ENCODE measurements at regions not wholly inside any gene's neighbourhood (a gene's known extent, or its start where the extent isn't known, plus 50 kb on each side); places are given as distances from the start of the nearest gene placed in this dataset.

DNA sequence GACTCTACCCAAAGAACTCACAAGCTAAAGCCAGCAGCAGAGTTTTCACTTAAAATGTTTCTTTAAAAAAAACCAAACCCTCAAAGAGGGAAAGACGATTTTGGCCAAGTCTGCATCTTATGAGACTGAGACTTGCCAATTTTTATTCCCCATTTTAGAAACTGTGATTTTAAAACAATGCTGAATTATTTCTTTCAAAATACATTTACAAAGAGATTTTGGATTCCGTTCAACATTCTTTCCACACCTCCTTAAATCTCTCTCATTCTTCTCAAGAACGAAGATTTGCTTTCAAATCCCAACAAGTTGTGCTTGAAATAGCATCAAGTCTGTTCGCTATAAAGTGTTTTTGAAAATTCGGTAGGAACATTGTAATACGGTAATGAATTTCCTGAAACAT lies 133.9 kb upstream of the VANGL1 start:
- Histone ChIP-seq H3K9me2 (no peaks in the 10 kb centered on the region), H3K9ac (no peak overlapping the region), H4K20me1 (ENCODE audit: insufficient read depth) (no peaks in the 10 kb centered on the region), H3K27ac (ENCODE audit: low read depth in 2 of 2, low read length in 1 of 2) (no peak overlapping the region), H3K27me3 (ENCODE audit: insufficient read depth) (no peaks in the 10 kb centered on the region), H2AFZ (ENCODE audit: low read depth) (no peak overlapping the region), H3K9me3 (no peaks in the 10 kb centered on the region), H3K79me2 (ENCODE audit: insufficient read depth) (no peaks in the 10 kb centered on the region), H3F3A (replicated peaks; ENCODE audit: insufficient read depth) (peaks cover 5% of the 10 kb centered on the region), H3K4me2 (no peak overlapping the region), H3K36me3 (replicated peaks in 1 of 2; ENCODE audit: control insufficient read depth in 1 of 2, insufficient read depth in 2 of 2, low read length in 1 of 2) (no peaks in the 10 kb centered on the region), H3K4me1 (ENCODE audit: control insufficient read depth in 1 of 2, insufficient read depth in 2 of 2, low read depth in 1 of 2, low read length in 1 of 2) (peaks cover 0 to 3% of the 10 kb centered on the region in 2 experiments; a peak in 2 of 4 replicates), H3K4me3 (ENCODE audit: low read depth in 2 of 2, low read length in 1 of 2) (no peak overlapping the region)
- CTCF ChIA-PET: interaction anchor here (1.5 to 4.1 kb wide), 4 partner anchors 38 to 394 kb away, joined by 3 to 47 read pairs (median 12); no protein-coding TSS in a partner anchor
- DNase-seq: no peak
- no peak for TF ChIP-seq NFIC (IDR thresholded peaks at IDR 0.05; ENCODE audit: borderline replicate concordance)
- no peak for TF ChIP-seq JUND (IDR thresholded peaks at IDR 0.05)
- TF ChIP-seq, protein P1, sequence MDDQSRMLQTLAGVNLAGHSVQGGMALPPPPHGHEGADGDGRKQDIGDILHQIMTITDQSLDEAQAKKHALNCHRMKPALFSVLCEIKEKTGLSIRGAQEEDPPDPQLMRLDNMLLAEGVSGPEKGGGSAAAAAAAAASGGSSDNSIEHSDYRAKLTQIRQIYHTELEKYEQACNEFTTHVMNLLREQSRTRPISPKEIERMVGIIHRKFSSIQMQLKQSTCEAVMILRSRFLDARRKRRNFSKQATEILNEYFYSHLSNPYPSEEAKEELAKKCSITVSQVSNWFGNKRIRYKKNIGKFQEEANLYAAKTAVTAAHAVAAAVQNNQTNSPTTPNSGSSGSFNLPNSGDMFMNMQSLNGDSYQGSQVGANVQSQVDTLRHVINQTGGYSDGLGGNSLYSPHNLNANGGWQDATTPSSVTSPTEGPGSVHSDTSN (IDR thresholded peaks at IDR 0.05): no peak
- TF ChIP-seq FOXJ3 (CRISPR knock-in tag; IDR thresholded peaks at IDR 0.05): no peak
- POLR2A ChIA-PET: no interaction called here
- WGBS (ENCODE audit: low lambda C conversion rate): 88% methylated on average over 6 of the region's 6 CpGs

DNA sequence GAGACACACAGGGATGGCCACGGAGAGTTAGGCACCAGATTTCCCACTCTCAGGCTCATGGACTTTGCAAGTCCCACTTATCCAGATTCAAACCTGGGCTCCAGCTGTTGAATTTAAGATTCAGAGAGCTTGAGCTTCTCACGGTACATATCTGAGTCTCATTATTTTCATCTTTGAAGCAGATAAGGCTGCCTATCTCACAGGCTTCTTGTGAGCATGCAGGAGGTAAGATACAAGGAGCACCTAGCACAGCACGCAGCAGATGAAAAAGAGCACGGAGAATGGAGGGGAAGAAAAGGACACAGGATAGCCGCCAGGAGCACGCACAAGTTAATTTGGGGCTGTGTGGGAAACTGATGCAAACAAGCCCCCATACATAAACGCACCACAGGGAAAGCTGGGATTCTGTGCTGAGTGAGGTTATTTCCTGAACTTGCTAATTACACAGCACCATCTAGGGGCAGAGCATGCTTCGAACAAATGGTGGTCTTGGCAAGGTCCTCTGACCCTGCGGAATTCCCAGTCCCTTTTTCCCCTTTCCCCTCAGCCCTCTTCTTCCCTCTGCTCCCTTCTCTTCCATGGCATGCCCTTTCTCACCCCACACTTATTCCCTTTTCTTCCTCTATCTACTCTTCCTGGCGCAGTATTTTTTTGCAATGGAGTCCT lies 134.7 kb upstream of the VANGL1 start:
- no peaks in the 10 kb centered on the region for H3K9me3 ChIP-seq
- TF ChIP-seq TAF1 (IDR thresholded peaks at IDR 0.05; ENCODE audit: borderline replicate concordance, low read depth, low read length): no peak
- TF ChIP-seq TEAD4 (IDR thresholded peaks at IDR 0.05; ENCODE audit: borderline replicate concordance, insufficient read depth): no peak
- no peak for TF ChIP-seq FOXJ3 (CRISPR knock-in tag; IDR thresholded peaks at IDR 0.05)
- TF ChIP-seq, protein P2, sequence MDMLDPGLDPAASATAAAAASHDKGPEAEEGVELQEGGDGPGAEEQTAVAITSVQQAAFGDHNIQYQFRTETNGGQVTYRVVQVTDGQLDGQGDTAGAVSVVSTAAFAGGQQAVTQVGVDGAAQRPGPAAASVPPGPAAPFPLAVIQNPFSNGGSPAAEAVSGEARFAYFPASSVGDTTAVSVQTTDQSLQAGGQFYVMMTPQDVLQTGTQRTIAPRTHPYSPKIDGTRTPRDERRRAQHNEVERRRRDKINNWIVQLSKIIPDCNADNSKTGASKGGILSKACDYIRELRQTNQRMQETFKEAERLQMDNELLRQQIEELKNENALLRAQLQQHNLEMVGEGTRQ (IDR thresholded peaks at IDR 0.05; ENCODE audit: borderline replicate concordance, low read depth, low read length): no peak
- no peak for TF ChIP-seq RXRA (IDR thresholded peaks at IDR 0.05; ENCODE audit: borderline replicate concordance, low read depth)
- TF ChIP-seq RCOR1 (IDR thresholded peaks at IDR 0.05; ENCODE audit: low read length): no peak
- TF ChIP-seq MEF2A (IDR thresholded peaks at IDR 0.05; ENCODE audit: borderline replicate concordance, low read depth): no peak
- TF ChIP-seq, protein P3, sequence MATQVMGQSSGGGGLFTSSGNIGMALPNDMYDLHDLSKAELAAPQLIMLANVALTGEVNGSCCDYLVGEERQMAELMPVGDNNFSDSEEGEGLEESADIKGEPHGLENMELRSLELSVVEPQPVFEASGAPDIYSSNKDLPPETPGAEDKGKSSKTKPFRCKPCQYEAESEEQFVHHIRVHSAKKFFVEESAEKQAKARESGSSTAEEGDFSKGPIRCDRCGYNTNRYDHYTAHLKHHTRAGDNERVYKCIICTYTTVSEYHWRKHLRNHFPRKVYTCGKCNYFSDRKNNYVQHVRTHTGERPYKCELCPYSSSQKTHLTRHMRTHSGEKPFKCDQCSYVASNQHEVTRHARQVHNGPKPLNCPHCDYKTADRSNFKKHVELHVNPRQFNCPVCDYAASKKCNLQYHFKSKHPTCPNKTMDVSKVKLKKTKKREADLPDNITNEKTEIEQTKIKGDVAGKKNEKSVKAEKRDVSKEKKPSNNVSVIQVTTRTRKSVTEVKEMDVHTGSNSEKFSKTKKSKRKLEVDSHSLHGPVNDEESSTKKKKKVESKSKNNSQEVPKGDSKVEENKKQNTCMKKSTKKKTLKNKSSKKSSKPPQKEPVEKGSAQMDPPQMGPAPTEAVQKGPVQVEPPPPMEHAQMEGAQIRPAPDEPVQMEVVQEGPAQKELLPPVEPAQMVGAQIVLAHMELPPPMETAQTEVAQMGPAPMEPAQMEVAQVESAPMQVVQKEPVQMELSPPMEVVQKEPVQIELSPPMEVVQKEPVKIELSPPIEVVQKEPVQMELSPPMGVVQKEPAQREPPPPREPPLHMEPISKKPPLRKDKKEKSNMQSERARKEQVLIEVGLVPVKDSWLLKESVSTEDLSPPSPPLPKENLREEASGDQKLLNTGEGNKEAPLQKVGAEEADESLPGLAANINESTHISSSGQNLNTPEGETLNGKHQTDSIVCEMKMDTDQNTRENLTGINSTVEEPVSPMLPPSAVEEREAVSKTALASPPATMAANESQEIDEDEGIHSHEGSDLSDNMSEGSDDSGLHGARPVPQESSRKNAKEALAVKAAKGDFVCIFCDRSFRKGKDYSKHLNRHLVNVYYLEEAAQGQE (IDR thresholded peaks at IDR 0.05; ENCODE audit: low read depth, low read length): no peak
- no peak for TF ChIP-seq POLR2AphosphoS5 (IDR thresholded peaks at IDR 0.05; ENCODE audit: low read depth, low read length)
- no peak for TF ChIP-seq EP300 (IDR thresholded peaks at IDR 0.05; ENCODE audit: borderline replicate concordance in 1 of 2, low read depth in 1 of 2, low read length in 1 of 2)
- TF ChIP-seq SMC3 (IDR thresholded peaks at IDR 0.05; ENCODE audit: low read depth, low read length): peak; percentile 70
- no peak for TF ChIP-seq NRF1 (IDR thresholded peaks at IDR 0.05; ENCODE audit: low read depth, low read length)
- TF ChIP-seq RAD21 (IDR thresholded peaks at IDR 0.05; ENCODE audit: low read length): peak; percentile 82
- no peak for TF ChIP-seq TCF12 (IDR thresholded peaks at IDR 0.05)
- TF ChIP-seq, protein P4, sequence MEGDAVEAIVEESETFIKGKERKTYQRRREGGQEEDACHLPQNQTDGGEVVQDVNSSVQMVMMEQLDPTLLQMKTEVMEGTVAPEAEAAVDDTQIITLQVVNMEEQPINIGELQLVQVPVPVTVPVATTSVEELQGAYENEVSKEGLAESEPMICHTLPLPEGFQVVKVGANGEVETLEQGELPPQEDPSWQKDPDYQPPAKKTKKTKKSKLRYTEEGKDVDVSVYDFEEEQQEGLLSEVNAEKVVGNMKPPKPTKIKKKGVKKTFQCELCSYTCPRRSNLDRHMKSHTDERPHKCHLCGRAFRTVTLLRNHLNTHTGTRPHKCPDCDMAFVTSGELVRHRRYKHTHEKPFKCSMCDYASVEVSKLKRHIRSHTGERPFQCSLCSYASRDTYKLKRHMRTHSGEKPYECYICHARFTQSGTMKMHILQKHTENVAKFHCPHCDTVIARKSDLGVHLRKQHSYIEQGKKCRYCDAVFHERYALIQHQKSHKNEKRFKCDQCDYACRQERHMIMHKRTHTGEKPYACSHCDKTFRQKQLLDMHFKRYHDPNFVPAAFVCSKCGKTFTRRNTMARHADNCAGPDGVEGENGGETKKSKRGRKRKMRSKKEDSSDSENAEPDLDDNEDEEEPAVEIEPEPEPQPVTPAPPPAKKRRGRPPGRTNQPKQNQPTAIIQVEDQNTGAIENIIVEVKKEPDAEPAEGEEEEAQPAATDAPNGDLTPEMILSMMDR (IDR thresholded peaks at IDR 0.05): peak; percentile 62
- TF ChIP-seq RFX5 (IDR thresholded peaks at IDR 0.05; ENCODE audit: low read length): no peak
- TF ChIP-seq FOSL2 (IDR thresholded peaks at IDR 0.05; ENCODE audit: borderline replicate concordance, low read depth): no peak
- no peak for TF ChIP-seq FOXM1 (IDR thresholded peaks at IDR 0.05; ENCODE audit: low read depth)
- H3K4me2 ChIP-seq: no peak overlapping the region
- peak overlapping the region; percentile 11; the same call in 1 of the 2 replicates for H2AFZ ChIP-seq (ENCODE audit: low read depth)
- H3K27ac ChIP-seq (ENCODE audit: low read depth in 2 of 2, low read length in 1 of 2): no peak overlapping the region
- H3K9ac ChIP-seq: no peak overlapping the region
- ChIA-PET CTCF (interaction anchor here (0.6 to 4.1 kb wide), 14 partner anchors 11 to 393 kb away, joined by 3 to 47 read pairs (median 3); partner anchors contain the start of gene VANGL1), POLR2A (no interaction called here)
- no peaks in the 10 kb centered on the region for H3K27me3 ChIP-seq (ENCODE audit: insufficient read depth)
- H3K4me3 ChIP-seq (ENCODE audit: low read depth in 2 of 2, low read length in 1 of 2): no peak overlapping the region; a peak in 1 of 4 replicates
- WGBS (ENCODE audit: low lambda C conversion rate): 60% methylated on average over 10 of the region's 10 CpGs
- H4K20me1 ChIP-seq (ENCODE audit: insufficient read depth): no peaks in the 10 kb centered on the region
- H3K79me2 ChIP-seq (ENCODE audit: insufficient read depth): no peaks in the 10 kb centered on the region
- no peaks in the 10 kb centered on the region for H3K9me2 ChIP-seq
- H3K36me3 ChIP-seq (replicated peaks in 1 of 2; ENCODE audit: control insufficient read depth in 1 of 2, insufficient read depth in 2 of 2, low read length in 1 of 2): no peaks in the 10 kb centered on the region
- peaks cover 0 to 3% of the 10 kb centered on the region in 2 experiments; a peak in 2 of 4 replicates for H3K4me1 ChIP-seq (ENCODE audit: control insufficient read depth in 1 of 2, insufficient read depth in 2 of 2, low read depth in 1 of 2, low read length in 1 of 2)
- H3F3A ChIP-seq (replicated peaks; ENCODE audit: insufficient read depth): peaks cover 5% of the 10 kb centered on the region
- peak; percentile 52 for DNase-seq
